ENCODE measurements at regions not wholly inside any gene's neighbourhood (a gene's known extent, or its start where the extent isn't known, plus 50 kb on each side); places are given as distances from the start of the nearest gene placed in this dataset.
"Not testable (repeated sequence)": the region's sequence is repeated elsewhere in the genome, so short reads cannot be mapped to it uniquely, and the experiment has no call there.

- H3K9me3 ChIP-seq: no peaks in the 10 kb centered on the region
- DNase-seq: no peak
- H3K4me3 ChIP-seq (ENCODE audit: low read depth, low read length): no peak overlapping the region
- H3K4me1 ChIP-seq: no peaks in the 10 kb centered on the region
- TF ChIP-seq CTCF (IDR thresholded peaks at IDR 0.05; ENCODE audit: low read depth, low read length): no peak
- H3K36me3 ChIP-seq: no peaks in the 10 kb centered on the region
- H3K27me3 ChIP-seq: no peaks in the 10 kb centered on the region
These were observed 150.7 kb upstream of the INTU start for GRCh38 chr4:127482049-127482448.

GRCh38 chr4:127484117-127484516 is 148.6 kb upstream of the INTU start:
- no peaks in the 10 kb centered on the region for H3K27me3 ChIP-seq
- no peak for TF ChIP-seq CTCF (IDR thresholded peaks at IDR 0.05; ENCODE audit: low read depth, low read length)
- H3K36me3 ChIP-seq: no peaks in the 10 kb centered on the region
- H3K4me3 ChIP-seq (ENCODE audit: low read depth, low read length): no peak overlapping the region
- DNase-seq: no peak
- no peaks in the 10 kb centered on the region for H3K4me1 ChIP-seq
- no peaks in the 10 kb centered on the region for H3K9me3 ChIP-seq

- no peak for DNase-seq
- Histone ChIP-seq H3K4me1 (no peaks in the 10 kb centered on the region), H3K4me3 (ENCODE audit: low read depth, low read length) (no peak overlapping the region), H3K36me3 (no peaks in the 10 kb centered on the region), H3K9me3 (no peaks in the 10 kb centered on the region), H3K27me3 (no peaks in the 10 kb centered on the region)
- no peak for TF ChIP-seq CTCF (IDR thresholded peaks at IDR 0.05; ENCODE audit: low read depth, low read length)
These were observed 146.5 kb upstream of the INTU start for GRCh38 chr4:127486248-127486647.

- no peaks in the 10 kb centered on the region for H3K27me3 ChIP-seq
- no peaks in the 10 kb centered on the region for H3K36me3 ChIP-seq
- H3K9me3 ChIP-seq: no peaks in the 10 kb centered on the region
- DNase-seq: no peak
- H3K4me3 ChIP-seq (ENCODE audit: low read depth, low read length): no peak overlapping the region
- no peaks in the 10 kb centered on the region for H3K4me1 ChIP-seq
- TF ChIP-seq CTCF (IDR thresholded peaks at IDR 0.05; ENCODE audit: low read depth, low read length): no peak
These were observed 141.2 kb upstream of the INTU start for GRCh38 chr4:127491571-127491970.

GRCh38 chr4:127496875-127497274 is 135.9 kb upstream of the INTU start:
- H3K9me3 ChIP-seq; H3K27me3 ChIP-seq; DNase-seq; H3K4me3 ChIP-seq (ENCODE audit: low read depth, low read length); H3K4me1 ChIP-seq; H3K36me3 ChIP-seq: not testable (repeated sequence)

GRCh38 chr4:127498366-127498765 is 134.4 kb upstream of the INTU start:
- no peaks in the 10 kb centered on the region for H3K4me1 ChIP-seq
- no peaks in the 10 kb centered on the region for H3K9me3 ChIP-seq
- no peaks in the 10 kb centered on the region for H3K27me3 ChIP-seq
- DNase-seq: no peak
- no peak for TF ChIP-seq CTCF (IDR thresholded peaks at IDR 0.05; ENCODE audit: low read depth, low read length)
- no peak overlapping the region for H3K4me3 ChIP-seq (ENCODE audit: low read depth, low read length)
- H3K36me3 ChIP-seq: no peaks in the 10 kb centered on the region

GRCh38 chr4:127500242-127500641 is 132.5 kb upstream of the INTU start:
- no peaks in the 10 kb centered on the region for H3K36me3 ChIP-seq

More at GRCh38 chr4:127500242-127500641, 132.5 kb upstream of the INTU start:
- Histone ChIP-seq H3K4me3 (ENCODE audit: low read depth, low read length) (no peak overlapping the region), H3K9me3 (no peaks in the 10 kb centered on the region), H3K27me3 (no peaks in the 10 kb centered on the region), H3K4me1 (peaks cover 2% of the 10 kb centered on the region; the same call in 1 of the 2 replicates)
- DNase-seq: no peak
- no peak for TF ChIP-seq CTCF (IDR thresholded peaks at IDR 0.05; ENCODE audit: low read depth, low read length)

Measured in BE2C (cell line).